ENCODE measurements at regions not wholly inside any gene's neighbourhood (a gene's known extent, or its start where the extent isn't known, plus 50 kb on each side); places are given as distances from the start of the nearest gene placed in this dataset.

- DNase-seq: no peak
These were observed 456.6 kb upstream of the UBE2E3 start for GRCh38 chr2:180523621-180524340.

DNA sequence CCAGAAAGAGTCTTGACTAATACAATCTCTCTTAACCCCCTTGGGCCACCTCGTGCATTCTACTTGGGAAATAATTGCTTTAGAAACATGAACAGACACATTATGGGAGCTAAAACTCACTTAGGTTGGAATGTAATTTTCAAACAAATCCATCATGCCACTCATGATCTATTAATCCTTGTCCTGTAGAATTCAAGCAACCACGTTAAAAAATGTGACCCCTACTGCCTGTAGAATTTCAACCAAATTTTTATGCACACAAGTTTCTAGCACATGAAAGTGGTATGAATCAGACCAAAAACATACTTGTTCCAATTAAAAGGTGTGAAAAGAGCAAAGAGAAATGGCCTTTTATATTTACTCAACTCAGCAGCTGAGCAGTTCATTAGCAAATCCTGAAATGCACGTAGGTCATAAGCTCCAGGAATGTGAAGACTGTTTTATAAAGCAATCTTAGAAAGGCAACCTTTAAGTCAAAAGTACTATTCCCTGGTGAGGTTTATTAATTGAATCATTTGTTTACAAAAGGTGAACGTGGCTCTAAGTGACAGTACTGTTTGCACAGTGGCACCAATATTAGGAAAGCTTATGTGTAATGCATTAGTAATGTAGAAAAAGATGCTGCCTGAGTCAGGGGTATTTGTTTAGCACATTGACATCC, 459.4 kb upstream of the UBE2E3 start:
- no peak for DNase-seq

- no peak for DNase-seq
These were observed 460.2 kb upstream of the UBE2E3 start for GRCh38 chr2:180520206-180520605.

- no peak for DNase-seq
These were observed 461.1 kb upstream of the UBE2E3 start for GRCh38 chr2:180519276-180519675.

DNA sequence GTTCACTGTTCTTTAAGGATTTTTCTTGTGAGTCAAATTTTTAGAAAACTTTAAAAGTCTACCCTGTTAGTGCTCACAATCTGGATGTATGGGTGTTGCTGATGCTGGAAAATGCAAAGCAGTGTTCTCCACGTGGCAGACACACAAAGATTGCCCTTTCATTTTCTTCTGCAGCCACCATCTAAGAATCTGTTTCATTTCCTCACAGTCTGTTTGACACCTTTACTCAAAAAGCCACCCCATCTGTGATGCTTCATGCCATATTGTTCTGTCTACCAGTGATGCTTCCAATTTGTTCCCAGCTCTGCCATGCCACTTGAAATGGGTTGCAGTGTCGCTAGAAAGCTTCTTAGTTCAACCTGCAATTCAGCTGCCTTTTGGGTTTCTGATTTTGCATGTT, 464.2 kb upstream of the UBE2E3 start:
- DNase-seq: no peak

DNA sequence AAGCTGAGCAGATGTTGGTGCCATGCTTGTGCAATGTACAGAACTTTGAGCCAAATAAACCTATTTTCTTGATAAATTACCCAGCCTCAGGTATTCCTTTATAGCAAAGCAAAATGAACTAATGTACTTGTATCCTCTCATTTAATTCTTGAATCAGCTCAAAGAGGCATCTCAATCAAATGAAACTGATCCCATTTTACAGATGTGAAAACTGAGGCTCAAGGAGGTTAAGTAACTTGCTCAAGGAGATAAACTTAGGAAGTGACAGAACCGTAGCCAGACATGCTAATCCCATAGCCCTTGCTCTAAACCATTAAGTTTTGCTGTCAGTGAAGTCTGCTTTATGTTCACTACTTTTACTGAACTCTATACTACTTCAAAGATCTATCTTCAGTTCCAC, 467.0 kb upstream of the UBE2E3 start:
- DNase-seq: no peak

DNA sequence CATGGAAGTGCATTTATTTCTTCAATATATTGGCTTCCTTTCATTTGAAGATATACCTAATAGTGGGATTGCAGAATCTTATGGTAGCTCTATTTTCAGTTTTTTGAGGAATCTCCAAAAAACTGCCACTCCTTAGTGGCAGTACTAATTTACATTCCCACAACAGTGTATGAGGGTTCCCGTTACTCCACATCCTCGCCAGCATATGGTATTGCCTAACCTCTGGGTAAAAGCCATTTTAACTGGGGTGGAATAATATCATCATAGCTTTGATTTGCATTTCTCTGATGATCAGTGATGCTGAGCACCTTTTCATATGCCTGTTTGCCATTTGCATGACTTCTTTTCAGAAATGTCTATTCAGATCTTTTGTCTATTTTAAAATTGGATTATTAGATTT, 471.9 kb upstream of the UBE2E3 start:
- DNase-seq: no peak

- DNase-seq: no peak
These were observed 473.4 kb upstream of the UBE2E3 start for GRCh38 chr2:180507028-180507427.

DNA sequence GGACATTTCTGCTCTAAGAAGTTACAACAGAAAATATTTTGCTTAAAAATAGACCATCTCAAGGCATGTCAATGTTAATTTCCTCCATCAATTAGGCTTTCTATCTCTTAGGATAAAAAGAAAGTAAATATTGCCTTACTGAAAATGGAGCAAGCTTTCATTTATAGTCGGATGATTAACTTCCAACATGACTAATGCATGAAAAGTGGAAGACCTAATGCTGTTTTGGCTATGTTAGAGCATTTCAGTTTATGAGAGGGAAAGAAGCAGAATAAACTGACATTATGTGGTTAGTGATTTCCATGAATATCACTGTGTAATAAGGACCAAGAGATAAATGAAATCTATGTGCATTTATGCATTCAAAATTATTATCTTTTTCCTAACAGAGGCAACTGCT, 475.2 kb upstream of the UBE2E3 start:
- no peak for DNase-seq

GRCh38 chr2:180497621-180498152, 482.7 kb upstream of the UBE2E3 start:
- DNase-seq: no peak

GRCh38 chr2:180495606-180496005, 484.8 kb upstream of the UBE2E3 start:
- DNase-seq: no peak

DNA sequence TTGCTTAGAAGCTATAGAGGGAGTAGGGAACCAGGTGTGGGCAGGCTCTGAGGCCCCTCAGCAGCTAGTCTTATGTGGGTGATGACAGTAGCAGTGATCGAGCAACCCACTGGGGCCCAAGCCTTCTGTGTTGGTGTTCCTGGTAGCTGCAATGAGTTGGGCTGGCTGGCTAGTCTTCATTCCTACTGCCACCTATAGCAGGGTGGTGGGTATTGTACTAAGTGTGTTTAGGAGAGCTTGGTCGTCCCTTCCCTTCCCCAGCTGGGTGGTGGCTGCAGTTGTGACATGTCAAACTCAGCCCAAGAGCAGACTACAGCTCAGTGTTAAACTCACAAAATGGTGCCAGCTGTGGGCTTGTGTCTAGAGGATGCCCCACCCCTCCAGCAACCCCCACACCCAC, 486.1 kb upstream of the UBE2E3 start:
- DNase-seq: no peak

DNA sequence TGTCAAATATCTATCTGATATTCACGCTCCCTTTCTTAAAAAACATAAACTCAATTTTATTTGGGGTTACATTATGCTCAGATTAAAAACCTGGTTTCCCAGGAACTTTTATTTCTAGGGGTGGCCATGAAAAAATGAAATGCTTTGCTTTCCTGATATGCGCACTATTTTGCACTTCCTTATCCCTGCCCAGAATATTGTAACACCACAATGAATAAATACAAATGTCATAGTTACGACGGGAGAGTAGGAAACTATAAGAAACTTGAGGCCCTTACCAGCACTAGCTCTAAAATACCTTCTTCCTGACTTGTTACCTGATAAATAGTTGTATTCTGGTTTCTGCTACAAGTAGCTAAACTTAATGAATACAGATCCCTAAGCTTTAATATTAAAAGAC, 475.6 kb upstream of the CWC22 start:
- no peak for DNase-seq

DNA sequence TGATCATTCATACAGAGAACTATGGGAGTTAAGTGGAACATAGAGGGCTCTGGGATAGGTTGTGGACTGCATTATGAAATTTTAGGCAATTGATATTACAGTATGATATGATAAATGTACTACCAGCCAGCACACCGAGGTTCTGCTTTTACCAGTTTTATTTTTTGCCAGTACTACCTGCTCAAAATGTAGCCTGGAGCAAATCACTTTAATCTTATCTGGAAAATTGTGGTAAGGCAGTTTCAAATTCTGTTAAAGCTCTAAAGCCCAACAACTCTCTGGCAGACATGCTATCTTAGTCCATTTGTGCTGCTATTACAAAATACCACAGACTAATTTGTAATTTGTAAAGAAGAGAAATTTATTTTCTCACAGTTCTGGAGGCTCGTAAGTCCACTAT, 474.9 kb upstream of the CWC22 start:
- DNase-seq: no peak

GRCh38 chr2:180478883-180479282, 471.8 kb upstream of the CWC22 start:
- no peak for DNase-seq

GRCh38 chr2:180474716-180475115, 467.6 kb upstream of the CWC22 start:
- no peak for DNase-seq

DNA sequence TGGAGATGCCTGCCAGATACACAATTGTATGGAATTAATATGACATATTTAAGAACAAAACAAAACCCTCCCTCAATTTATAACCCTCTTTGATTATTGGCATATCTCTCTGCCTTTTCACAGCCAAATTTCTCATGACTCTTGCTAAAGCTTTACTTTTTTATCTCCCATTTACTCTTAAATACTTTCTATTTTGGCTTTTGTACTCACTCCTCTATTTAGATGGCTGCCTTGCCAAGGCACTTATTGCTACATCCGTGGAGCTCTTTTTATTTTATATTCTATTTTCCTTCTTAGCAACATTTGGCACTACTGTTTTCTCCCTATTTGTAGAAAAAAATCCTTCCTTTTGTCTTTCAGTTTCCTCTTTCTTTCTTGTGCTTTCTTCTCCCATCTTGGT, 466.4 kb upstream of the CWC22 start:
- no peak for DNase-seq

GRCh38 chr2:180472133-180472532, 465.0 kb upstream of the CWC22 start:
- no peak for DNase-seq

- no peak for DNase-seq
These were observed 456.5 kb upstream of the CWC22 start for GRCh38 chr2:180463608-180464007.

DNA sequence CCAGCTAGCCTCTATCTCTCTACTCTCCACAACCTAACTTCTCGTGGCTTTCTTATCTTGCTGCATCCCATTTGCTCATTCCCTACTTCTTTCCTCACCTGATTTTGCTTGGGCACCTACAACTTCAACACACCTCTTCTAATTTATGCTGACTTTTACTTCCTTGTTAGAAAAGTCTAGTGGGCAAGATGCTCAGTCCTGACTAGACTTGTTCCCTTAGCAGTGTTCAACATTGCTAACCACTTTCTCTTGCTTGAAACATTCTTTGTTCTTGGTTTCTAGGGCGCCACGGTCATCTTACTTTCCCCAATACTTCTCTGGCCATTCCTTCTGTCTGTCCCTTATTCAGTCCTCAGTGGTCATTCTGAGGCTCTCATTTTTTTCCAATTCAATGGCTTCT, 454.7 kb upstream of the CWC22 start:
- DNase-seq: no peak

DNA sequence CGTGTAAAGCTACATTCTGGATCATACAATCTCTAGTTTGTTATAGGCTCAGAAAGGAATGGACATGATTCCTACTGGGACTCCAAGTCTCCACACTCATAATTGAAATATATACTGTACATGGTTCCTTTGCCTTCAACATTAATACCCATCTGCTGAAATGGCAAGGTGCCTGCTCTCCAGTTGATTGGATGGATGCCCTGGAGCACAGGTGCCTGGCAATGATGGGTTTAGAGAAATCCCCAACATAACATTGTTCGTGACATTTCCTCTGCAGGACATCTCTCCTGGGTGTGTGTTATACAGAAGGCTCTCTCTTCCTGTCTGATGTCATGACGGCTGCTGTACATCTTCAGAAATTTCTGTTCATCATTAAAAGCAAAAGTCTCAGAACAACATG, 449.7 kb upstream of the CWC22 start:
- DNase-seq: no peak

- no peak for DNase-seq
These were observed 443.7 kb upstream of the CWC22 start for GRCh38 chr2:180450841-180451240.

- DNase-seq: no peak
These were observed 442.2 kb upstream of the CWC22 start for GRCh38 chr2:180449171-180449915.

- DNase-seq: no peak
These were observed 439.4 kb upstream of the CWC22 start for GRCh38 chr2:180446492-180446891.

All from 8988T (cell line).